PC-9 (cell line): ENCODE measurements at regions not wholly inside any gene's neighbourhood (a gene's known extent, or its start where the extent isn't known, plus 50 kb on each side); places are given as distances from the start of the nearest gene placed in this dataset.

Experiments
- EZH2 ChIP-seq: fragments of 200-600 bp; sonication (generic); IDR thresholded peaks from 2 replicates; pipeline ENCODE4 v1.8.0; 2017; ENCODE audit warnings: antibody characterized with exemption, low read depth
- TF ChIP-seq, protein P1 (sequence below): fragments of 200-600 bp; sonication (generic); conservative IDR thresholded peaks from 2 replicates; pipeline ENCODE4 v1.6.1; 2017; ENCODE audit warnings: mixed run types, antibody characterized with exemption, mild to moderate bottlenecking, moderate library complexity

- TF ChIP-seq, protein P1, sequence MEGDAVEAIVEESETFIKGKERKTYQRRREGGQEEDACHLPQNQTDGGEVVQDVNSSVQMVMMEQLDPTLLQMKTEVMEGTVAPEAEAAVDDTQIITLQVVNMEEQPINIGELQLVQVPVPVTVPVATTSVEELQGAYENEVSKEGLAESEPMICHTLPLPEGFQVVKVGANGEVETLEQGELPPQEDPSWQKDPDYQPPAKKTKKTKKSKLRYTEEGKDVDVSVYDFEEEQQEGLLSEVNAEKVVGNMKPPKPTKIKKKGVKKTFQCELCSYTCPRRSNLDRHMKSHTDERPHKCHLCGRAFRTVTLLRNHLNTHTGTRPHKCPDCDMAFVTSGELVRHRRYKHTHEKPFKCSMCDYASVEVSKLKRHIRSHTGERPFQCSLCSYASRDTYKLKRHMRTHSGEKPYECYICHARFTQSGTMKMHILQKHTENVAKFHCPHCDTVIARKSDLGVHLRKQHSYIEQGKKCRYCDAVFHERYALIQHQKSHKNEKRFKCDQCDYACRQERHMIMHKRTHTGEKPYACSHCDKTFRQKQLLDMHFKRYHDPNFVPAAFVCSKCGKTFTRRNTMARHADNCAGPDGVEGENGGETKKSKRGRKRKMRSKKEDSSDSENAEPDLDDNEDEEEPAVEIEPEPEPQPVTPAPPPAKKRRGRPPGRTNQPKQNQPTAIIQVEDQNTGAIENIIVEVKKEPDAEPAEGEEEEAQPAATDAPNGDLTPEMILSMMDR = no peak
- TF ChIP-seq EZH2 = no peak
Observed at GRCh38 chr6:84848960-84849359, 84.6 kb upstream of the TBX18 start.
